GM18519 (cell line): ENCODE measurements at regions not wholly inside any gene's neighbourhood (a gene's known extent, or its start where the extent isn't known, plus 50 kb on each side); places are given as distances from the start of the nearest gene placed in this dataset.
"Not testable (repeated sequence)": the region's sequence is repeated elsewhere in the genome, so short reads cannot be mapped to it uniquely, and the experiment has no call there.

ENCODE experiments used
- ATAC-seq: cut with Tn5 transposase; IDR thresholded peaks from one replicate; pipeline ENCODE4 v1.9.1; 2021; ENCODE audit warnings: mild to moderate bottlenecking, moderate library complexity; ENCODE audit not compliant: unreplicated experiment, low FRiP score

DNA sequence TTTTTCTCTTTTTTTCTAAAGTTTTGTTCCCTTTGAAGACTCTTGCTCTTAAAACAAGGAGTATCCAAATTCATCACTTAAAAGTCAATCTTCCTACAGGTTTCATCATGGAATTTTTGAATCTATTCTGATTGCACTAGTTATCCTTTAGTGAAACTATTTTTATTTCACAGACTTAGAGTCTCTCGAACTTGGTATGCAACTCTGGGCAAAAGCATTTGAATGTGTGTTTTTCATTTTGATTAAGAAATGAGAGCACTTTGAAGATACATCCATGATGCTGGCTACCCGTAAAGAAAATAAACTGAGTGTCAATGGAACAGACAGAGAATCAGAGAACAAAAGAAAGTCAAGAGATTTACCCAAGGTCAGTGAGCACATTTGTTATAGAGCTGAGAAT, 586.5 kb downstream of the EPM2A start:
- ATAC-seq: no peak

DNA sequence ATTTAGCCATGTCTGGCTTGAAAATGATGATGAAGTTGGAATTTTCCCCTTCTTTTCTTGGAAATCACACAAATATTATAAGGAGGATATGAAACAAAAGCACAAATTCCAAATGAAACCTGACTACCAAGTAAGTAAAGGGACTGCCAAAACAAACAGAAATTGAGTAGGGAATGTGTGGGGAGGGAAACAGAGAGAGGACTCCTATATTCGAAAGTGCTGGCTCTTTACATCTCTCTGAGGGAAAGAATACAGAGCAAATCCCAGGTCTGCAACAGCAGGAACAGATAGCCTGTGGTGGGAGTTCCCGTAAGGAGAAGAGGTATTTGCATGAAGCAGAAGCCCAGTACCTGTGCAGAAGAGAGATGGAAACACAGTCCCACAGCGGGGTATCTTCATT, 583.7 kb downstream of the EPM2A start:
- ATAC-seq: no peak

DNA sequence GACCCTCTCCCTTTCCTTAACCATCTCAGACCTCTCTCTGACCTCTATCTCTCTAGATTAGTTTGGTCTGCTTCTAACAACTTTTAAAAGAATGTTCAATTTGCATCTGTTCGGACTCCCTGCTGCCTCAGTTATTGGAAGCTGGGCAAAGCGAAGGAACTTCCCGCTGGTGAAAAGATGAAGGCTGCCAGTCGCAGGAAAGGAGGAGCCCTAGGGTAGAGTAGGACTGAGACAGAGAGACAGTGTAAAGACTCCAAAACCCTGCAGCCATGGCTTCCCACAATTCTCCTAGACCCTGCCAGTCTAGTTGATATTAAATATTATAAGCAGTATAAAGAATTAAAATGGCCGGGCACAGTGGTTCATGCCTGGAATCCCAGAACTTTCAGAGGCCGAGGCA, 581.8 kb downstream of the EPM2A start:
- no peak for ATAC-seq

DNA sequence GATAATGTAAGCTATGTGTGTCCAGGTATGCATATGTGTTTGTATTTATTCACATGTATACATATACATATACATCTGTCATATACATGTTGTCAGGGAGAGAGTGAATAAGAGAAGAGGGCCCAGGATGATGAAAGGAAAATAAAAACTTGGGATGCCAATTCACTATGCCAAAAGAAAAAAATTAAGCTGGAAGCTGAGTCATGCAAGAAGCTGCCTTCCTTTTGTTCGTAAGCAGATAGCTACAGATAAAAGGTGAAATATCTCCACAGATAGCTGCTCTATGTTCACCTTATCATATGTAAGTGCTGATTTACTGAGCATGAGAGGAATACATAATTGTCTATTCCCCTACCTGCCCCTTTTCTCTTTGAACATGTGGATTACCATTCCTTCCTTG, 579.9 kb downstream of the EPM2A start:
- ATAC-seq: no peak

DNA sequence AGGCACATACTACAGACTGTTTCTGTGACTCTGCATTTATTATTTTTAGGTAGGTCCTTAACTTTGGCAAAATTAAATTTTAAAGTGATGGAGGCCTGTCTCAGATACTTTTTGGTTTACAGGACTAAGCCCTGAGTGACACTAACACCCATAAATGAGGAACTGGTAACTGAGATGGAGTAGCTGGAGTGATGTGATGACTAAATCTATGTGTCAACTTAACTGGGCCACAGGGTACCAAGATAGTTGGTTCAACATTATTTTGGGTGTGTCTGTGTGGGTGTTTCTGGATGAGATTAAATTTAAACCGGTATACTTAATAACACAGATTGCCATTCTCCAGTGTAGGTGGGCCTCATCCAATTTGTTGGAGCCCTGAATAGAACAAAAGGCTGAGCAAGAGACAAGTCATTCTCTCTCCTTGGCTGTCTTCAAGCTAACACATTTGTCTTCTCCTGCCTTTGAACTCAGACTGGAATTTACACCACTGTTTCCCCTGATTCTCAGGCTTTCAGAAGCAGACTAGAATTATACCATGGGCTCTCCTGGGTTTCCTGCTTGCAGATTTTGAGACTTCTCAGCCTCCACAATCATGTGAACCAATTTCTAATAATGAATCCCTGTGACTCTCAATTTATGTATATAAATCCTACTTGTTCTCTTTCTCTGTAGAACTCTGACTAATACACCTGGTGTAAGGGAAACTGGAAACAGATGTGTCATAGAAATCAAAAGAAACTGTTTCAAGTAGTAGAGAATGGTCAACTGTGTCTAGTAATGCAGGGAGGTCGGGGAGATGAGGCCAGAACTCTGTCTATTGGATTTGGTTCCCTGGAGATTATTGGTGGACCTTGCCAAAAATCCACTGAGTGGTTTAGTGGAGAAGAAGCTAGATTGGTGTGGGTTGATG, 579.2 kb downstream of the EPM2A start:
- ATAC-seq: no peak

DNA sequence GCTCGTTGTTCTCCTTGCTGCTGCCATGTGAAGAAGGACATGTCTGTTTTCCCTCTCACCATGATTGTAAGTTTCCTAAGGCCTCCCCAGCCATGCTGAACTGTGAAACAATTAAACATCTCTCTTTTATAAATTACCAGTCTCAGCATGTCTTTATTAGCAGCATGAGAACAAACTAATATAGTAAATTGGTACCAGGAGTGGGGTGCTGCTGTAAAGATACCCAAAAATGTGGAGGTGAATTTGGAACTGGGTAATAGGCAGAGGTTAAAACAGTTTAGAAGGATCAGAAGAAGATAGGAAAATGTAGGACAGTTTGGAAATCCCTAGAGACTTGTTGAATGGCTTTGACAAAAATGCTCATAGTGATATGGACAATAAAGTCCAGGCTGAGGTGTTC, 576.7 kb downstream of the EPM2A start:
- ATAC-seq: not testable (repeated sequence)

DNA sequence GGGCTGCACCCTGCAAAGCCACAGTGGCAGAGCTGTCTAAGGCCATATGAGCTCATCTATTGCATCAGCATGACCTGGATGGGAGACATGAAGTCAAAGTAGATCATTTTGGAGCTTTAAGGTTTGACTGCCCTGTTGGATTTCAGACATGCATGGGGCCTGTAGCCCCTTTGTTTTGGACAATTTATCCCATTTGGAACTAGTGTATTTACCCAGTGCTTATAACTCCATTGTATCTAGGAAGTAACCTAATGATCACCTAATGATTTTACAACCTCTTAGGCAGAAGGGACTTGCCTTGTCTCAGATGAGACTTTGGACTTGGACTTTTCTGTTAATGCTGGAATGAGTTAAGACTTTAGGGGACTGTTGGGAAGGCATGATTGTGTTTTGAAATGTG, 575.4 kb downstream of the EPM2A start:
- no peak for ATAC-seq

DNA sequence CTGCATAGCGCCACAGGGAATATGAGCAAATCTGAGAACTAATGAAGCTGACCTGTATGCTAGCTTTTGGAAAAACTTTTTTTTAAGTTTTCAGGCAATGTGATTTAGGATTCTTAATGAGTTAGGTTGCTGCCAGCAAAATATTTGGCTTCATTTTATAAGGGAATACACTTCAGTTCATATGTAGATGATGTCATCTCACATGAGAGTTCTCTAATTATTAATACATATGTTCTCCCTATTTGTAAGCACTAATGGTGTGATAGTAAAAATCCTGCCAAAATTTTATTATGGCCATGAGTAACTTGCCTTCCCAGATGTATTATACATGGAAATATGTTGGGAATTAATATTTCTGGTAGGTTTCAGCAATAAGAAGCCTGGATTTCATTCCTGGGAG, 573.8 kb downstream of the EPM2A start:
- ATAC-seq: no peak

DNA sequence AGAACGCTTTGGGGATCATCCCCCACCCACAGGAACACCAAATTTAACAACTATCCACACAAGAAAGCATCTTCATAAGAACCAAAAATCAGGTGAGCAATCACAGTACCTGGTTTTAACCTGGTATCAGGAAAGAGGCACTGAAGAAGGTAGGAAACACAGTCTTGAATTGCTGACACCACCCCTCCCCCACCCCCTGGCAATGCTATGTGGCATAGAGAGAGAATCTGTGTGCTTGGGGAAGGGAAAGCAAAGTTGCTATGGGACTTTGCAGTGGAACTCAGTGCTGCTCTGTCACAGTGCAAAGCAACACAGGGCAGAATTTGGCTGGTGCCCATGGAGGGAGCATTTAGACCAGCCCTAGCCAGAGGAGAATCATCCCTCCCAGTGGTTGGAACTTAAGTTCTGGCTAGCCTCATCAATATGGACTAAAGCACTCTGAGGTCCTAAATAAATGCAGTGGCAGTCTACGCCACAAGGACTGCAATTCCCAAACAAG, 565.5 kb downstream of the EPM2A start:
- no peak for ATAC-seq

DNA sequence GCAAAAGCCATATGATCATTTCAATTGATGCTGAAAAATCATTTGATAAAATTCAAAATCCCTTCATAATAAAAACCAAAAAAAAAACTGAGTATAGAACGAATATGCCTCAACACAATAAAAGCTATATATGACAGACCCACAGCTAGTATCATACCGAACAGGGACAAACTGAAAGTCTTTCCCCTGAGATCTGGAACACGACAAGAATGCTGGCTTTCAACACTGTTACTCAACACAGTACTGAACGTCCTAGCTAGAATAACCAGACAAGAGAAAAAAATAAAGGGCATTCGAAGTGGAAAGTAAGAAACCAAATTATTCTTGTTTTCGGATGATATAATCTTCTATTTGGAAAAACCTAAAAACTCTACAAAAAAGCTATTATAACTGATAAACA, 559.9 kb downstream of the EPM2A start:
- ATAC-seq: no peak

DNA sequence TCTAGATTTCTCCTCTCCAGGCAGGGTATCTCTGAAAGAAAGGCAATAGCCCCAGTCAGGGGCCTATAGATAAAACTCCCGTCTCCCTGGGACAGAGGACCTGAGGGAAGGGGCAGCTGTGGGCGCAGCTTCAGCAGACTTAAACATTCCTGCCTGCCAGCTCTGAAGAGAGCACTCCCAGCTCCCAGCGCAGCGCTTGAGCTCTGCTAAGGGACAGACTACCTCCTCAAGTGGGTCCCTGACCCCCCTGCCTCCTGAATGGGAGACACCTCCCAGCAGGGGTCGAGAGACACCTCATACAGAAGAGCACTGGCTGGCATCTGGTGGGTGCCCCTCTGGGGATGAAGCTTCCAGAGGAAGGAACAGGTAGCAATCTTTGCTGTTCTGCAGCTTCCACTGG, 556.9 kb downstream of the EPM2A start:
- ATAC-seq: no peak

DNA sequence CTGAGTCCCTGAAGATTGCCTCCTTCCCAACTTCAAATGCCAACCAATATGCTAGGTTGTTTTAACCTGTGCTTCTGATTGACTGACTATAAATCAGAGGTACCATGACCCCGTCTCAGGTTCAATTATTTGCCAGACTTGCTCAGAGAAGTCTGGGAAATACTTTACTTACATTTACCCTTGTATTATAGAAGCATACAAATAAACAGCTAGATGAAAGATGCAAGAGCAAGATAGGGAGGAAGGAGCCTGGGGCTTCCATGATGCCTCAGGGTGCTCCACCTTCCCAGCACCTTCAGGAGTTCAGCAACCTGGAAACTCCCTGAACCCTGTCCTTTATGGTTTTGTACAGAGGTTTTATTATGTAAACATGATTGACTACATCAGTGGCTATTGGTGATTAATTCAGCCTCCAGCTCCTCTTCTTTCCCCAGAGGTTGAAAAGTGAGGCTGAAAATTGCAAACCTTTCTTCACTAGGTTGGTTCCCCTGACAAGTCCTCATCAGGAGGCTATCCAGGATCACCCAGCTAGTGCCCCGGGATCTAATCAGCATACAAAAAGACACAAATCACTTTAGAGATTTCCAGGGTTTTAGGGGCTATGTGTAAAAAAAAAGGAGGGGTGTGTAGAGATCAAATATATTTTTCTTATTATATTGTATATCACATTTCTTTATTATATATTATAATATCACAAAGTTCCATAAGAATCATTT, 547.7 kb downstream of the EPM2A start:
- ATAC-seq: no peak

DNA sequence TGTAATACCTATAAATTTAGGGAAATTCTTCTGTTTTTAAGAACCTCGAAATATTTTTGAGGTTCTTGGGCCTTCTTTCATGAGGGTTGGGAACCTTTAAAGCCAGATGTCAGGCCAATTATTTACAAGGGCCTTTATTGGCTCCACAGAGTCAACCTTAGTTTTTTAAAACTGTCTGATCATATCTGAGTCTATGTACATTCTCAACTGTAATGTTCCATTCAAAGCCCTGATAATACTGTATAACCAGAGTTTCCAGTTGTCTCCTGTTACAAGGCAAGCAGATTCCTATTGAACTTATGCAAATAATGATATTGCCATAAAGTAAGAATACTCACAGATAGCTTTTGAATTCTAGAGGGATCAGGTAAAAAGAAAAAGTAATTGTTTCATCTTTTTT, 545.5 kb downstream of the EPM2A start:
- ATAC-seq: no peak

DNA sequence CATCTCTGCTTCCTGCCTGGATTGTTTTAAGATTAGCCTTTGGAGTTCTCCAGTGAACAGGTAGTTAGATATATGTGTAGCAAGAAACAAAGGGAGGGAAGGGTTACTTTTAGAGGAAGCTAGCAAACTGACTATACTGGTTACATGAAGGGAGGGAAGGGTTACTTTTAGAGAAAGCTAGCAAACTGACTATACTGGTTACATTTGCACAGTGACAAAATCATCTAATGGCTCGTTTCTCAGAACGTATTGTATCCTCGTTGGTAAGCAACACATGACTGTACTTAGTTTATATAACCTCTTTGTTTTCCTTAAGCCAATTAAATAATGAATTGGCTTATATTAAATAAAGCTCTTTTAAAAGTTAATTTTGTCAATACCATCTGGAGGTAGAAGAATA, 540.9 kb downstream of the EPM2A start:
- no peak for ATAC-seq

DNA sequence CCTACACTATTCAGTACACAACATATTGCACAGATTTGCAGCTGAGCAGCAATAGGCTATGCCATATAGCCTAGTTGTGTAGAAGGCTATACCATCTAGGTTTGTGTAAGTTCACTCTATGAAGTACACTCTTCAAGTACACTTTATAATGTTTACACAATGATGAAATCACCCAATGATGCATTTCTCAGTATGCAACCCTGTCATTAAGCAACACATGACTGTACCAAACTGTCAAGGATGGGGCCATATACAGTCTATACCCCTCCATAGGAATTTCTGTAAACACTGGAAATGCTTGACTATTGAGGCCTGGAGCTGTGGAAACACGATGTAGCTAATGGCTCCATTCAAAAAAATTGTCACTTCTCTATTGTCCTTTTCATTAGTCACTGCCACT, 535.4 kb downstream of the EPM2A start:
- ATAC-seq: no peak

DNA sequence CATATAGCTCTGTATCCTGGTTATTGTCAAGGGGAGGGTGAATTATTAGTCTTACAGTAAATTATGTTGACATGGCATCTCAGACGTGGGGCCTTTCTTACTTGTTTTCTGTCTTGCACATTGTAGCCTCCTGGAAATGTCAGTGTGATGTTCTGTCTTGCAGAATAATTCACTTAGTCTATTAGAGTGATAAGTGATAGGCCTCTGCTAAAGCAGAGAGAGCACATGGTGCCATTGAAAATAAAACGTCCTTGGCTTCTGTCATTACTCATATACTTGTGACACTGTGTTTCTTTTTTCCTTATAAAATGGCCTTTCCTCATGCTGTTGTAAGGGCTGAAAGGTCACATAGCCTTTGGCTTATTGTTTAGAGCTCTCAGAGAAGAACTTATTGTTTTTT, 531.0 kb downstream of the EPM2A start:
- ATAC-seq: no peak

DNA sequence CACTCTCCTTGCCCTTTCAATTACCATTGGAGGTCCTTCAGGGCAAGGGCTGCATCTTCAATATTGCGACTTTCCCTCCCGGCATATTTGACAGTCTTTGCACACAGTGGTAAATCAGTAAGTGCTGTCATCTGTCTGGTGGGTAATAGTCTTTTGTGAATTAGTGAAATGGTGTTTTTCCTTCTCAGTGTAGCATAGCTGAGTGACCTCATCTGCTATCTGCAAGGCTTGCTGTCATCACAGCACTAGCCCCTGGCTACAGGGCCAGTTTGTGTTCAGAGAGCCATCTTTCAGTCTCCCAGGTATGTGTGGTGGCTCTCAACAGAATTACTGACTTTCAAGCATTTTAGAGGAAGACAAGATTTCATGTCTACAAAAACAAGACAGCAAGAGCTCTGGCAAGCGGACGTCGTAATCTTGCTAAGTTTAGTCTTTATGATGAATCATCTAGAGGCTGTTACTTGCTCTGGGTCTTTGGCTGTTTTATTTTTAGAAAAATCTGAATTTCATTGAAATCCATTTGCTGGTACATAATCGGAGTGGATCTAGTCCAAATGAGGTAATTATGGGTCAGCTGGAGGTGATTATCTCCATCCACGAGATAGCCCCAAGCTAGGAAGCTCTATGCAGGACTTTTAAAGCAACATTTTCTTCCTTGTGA, 528.9 kb downstream of the EPM2A start:
- ATAC-seq: no peak

DNA sequence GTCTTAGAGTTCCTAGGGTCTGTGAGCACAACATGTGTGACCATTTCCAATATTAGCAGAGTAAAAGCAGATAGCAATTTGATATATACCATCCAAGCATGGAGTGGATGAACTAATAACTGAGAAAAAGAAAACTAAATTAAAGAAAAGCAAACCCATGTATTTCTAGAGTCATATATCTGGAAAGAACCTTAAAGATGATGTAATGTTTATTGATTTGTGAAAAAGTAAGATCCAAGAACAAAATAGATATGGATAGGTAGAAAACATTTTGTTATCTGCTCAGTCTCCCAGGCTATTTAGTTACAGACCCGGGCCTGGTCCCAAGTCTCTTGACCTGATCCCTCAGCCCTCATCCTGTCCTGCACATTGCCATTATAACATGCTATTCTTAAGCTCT, 526.8 kb downstream of the EPM2A start:
- ATAC-seq: no peak

DNA sequence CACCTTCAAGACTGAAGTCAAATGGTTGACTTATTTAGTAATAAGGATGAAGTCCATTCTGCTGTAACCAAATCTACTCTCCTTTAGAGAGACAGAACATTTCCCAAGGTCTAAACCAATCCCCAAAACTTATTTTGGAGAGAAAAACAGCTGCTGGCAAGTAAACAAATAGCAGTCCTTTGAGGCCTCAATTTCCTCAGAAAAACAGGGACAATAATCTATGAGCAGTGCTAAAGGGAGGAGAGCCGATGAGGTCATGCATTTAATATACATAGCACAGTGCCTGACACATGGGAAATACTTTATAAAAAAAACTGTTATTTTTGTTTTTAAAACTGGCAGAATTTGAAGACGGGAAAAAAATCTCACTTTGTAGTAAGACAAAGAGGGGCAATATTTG, 526.0 kb downstream of the EPM2A start:
- ATAC-seq: no peak

DNA sequence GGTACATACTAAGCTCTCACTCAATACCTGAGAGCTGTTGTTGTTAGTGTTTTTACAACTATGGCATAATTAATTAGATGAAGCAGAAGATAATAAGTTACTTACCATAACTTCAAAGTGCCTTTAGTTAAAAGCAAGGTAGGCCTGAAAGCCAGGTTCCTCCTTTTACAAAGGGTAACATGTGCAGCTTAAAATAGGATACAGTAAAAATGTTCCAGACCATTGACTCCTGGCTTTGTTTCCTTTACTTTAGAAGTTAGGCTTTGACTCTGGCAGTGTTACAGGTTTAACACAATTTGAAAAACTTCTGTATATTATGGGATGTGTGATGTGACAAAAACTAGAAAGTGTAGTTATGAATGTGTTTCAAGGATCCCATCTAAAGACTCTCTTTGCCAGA, 522.5 kb downstream of the EPM2A start:
- ATAC-seq: peak; percentile 40

DNA sequence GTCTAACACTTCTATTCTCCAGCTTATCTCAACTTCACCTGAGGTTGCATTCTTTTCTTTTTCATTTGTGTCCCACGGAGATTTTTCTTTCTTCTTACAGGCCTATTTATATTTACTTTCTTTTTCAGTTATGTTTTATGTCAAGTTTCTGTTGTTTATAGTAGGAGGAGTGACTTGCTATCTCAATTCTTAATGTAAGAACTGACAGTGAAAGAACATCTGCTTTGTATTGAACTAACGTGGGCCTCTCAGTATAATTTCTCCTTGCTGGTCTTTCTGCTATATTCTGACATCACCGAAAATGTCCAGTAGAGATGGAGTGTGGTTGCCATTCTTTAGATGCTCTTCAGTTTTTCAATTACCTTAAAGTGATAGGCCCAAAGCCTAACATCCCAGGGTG, 521.7 kb downstream of the EPM2A start:
- peak; percentile 90 for ATAC-seq
